ENCODE measurements at regions not wholly inside any gene's neighbourhood (a gene's known extent, or its start where the extent isn't known, plus 50 kb on each side); places are given as distances from the start of the nearest gene placed in this dataset.
"Not testable (repeated sequence)": the region's sequence is repeated elsewhere in the genome, so short reads cannot be mapped to it uniquely, and the experiment has no call there.

GRCh38 chr4:186775902-186776301 lies 52.2 kb upstream of the FAT1 start:
- no peak for DNase-seq

- no peak for DNase-seq
Observed at GRCh38 chr4:186778134-186778533, 54.5 kb upstream of the FAT1 start.

GRCh38 chr4:186780291-186781031 lies 56.8 kb upstream of the FAT1 start:
- no peak for DNase-seq

- DNase-seq: no peak
Observed at GRCh38 chr4:186781032-186781917, 57.6 kb upstream of the FAT1 start.

GRCh38 chr4:186782302-186782701 lies 58.6 kb upstream of the FAT1 start:
- DNase-seq: no peak

GRCh38 chr4:186787536-186787935 lies 63.9 kb upstream of the FAT1 start:
- no peak for DNase-seq

- DNase-seq: no peak
Observed at GRCh38 chr4:186789651-186790050, 66.0 kb upstream of the FAT1 start.

- no peak for DNase-seq
Observed at GRCh38 chr4:186790630-186791029, 67.0 kb upstream of the FAT1 start.

- no peak for DNase-seq
Observed at GRCh38 chr4:186792728-186793366, 69.2 kb upstream of the FAT1 start.

- no peak for DNase-seq
Observed at GRCh38 chr4:186798951-186799659, 75.4 kb upstream of the FAT1 start.

- no peak for DNase-seq
Observed at GRCh38 chr4:186805020-186805820, 81.6 kb upstream of the FAT1 start.

GRCh38 chr4:186805917-186806316 lies 82.3 kb upstream of the FAT1 start:
- not testable (repeated sequence) for DNase-seq

GRCh38 chr4:186806679-186807421 lies 83.2 kb upstream of the FAT1 start:
- DNase-seq: no peak

- no peak for DNase-seq
Observed at GRCh38 chr4:186807808-186808629, 84.4 kb upstream of the FAT1 start.

GRCh38 chr4:186808630-186809018 lies 85.0 kb upstream of the FAT1 start:
- no peak for DNase-seq

- no peak for DNase-seq
Observed at GRCh38 chr4:186809070-186809469, 85.4 kb upstream of the FAT1 start.

- DNase-seq: no peak
Observed at GRCh38 chr4:186810613-186811150, 87.0 kb upstream of the FAT1 start.

GRCh38 chr4:186812592-186812991 lies 88.9 kb upstream of the FAT1 start:
- DNase-seq: no peak

GRCh38 chr4:186813377-186814068 lies 89.9 kb upstream of the FAT1 start:
- DNase-seq: no peak
